Activated CD4-positive, alpha-beta memory T cell treated with anti-CD3 and anti-CD28 coated beads for 36 hours (primary cell): ENCODE measurements at regions not wholly inside any gene's neighbourhood (a gene's known extent, or its start where the extent isn't known, plus 50 kb on each side); places are given as distances from the start of the nearest gene placed in this dataset.

Source experiments
- CTCF ChIA-PET: fragments of 350-600 bp; sonication (Branson Sonifier 250); formaldehyde crosslinking; loops from one replicate; lab custom pipeline; 2021; ENCODE audit warnings: antibody characterized with exemption, inconsistent platforms; lab: Charles Lee
- POLR2A ChIA-PET: fragments of 350-600 bp; sonication (Branson Sonifier 250); formaldehyde crosslinking; loops from one replicate; lab custom pipeline; 2021; ENCODE audit warnings: antibody characterized with exemption; lab: Charles Lee
- DNase-seq: peaks from one replicate; pipeline ENCODE4 v3.0.0-alpha.2; 2020
- H3K27ac Mint-ChIP-seq: one replicate; pipeline ENCODE4 v1.8.0; 2021; ENCODE audit warnings: mixed read lengths
- H3K27me3 Mint-ChIP-seq: one replicate; pipeline ENCODE4 v1.8.0; 2021; ENCODE audit warnings: mixed read lengths
- H3K36me3 Mint-ChIP-seq: one replicate; pipeline ENCODE4 v1.8.0; 2021; ENCODE audit warnings: mixed read lengths
- H3K4me1 Mint-ChIP-seq: one replicate; pipeline ENCODE4 v1.8.0; 2021; ENCODE audit warnings: low read depth, mixed read lengths
- H3K4me3 Mint-ChIP-seq: one replicate; pipeline ENCODE4 v1.8.0; 2021; ENCODE audit warnings: mild to moderate bottlenecking, mixed read lengths
- H3K9me3 Mint-ChIP-seq: one replicate; pipeline ENCODE4 v1.8.0; 2021; ENCODE audit warnings: mixed read lengths
- intact Hi-C: fragments of 100-400 bp; cut with micrococcal nuclease; formaldehyde crosslinking; loops from one replicate; pipeline ENCODE4 v1.15.1; 2023

- H3K9me3 Mint-ChIP-seq: no peaks in the 10 kb centered on the region
- no peak overlapping the region for H3K4me3 Mint-ChIP-seq
- no peak overlapping the region for H3K27ac Mint-ChIP-seq
- DNase-seq: no peak
- no peaks in the 10 kb centered on the region for H3K36me3 Mint-ChIP-seq
- peaks cover 11% of the 10 kb centered on the region for H3K27me3 Mint-ChIP-seq
- ChIA-PET CTCF (interaction anchor here (1.1 to 5.7 kb wide), 6 partner anchors 8 to 431 kb away, joined by 3 to 40 read pairs (median 6); no protein-coding TSS in a partner anchor), POLR2A (no interaction called here)
- intact Hi-C loops: no loop called here
- peaks cover 16% of the 10 kb centered on the region for H3K4me1 Mint-ChIP-seq
These were observed 55.2 kb upstream of the SYT13 start for GRCh38 chr11:45341372-45341771.

- no peaks in the 10 kb centered on the region for H3K36me3 Mint-ChIP-seq
- peaks cover 11% of the 10 kb centered on the region for H3K27me3 Mint-ChIP-seq
- intact Hi-C loops: loop anchor here (1.0 kb wide), 3 partner anchors 15 to 431 kb away; no protein-coding TSS in a partner anchor
- H3K4me1 Mint-ChIP-seq: peaks cover 16% of the 10 kb centered on the region
- peak; percentile 95 for DNase-seq
- H3K4me3 Mint-ChIP-seq: peak overlapping the region; percentile 62
- POLR2A ChIA-PET: no interaction called here
- CTCF ChIA-PET: interaction anchor here (0.7 to 5.7 kb wide), 16 partner anchors 9 to 432 kb away, joined by 3 to 40 read pairs (median 4); no protein-coding TSS in a partner anchor
- H3K27ac Mint-ChIP-seq: no peak overlapping the region
- no peaks in the 10 kb centered on the region for H3K9me3 Mint-ChIP-seq
These were observed 53.8 kb upstream of the SYT13 start for GRCh38 chr11:45339729-45340519.

- H3K27ac Mint-ChIP-seq: no peak overlapping the region
- CTCF ChIA-PET: interaction anchor here (2.4 to 5.7 kb wide), 3 partner anchors 12 to 434 kb away, joined by 12 to 40 read pairs (median 15); no protein-coding TSS in a partner anchor
- no peak overlapping the region for H3K4me3 Mint-ChIP-seq
- no peaks in the 10 kb centered on the region for H3K9me3 Mint-ChIP-seq
- intact Hi-C loops: no loop called here
- H3K36me3 Mint-ChIP-seq: no peaks in the 10 kb centered on the region
- no peak for DNase-seq
- H3K4me1 Mint-ChIP-seq: peaks cover 16% of the 10 kb centered on the region
- POLR2A ChIA-PET: no interaction called here
- H3K27me3 Mint-ChIP-seq: peaks cover 3% of the 10 kb centered on the region
These were observed 51.6 kb upstream of the SYT13 start for GRCh38 chr11:45337583-45338360.

GRCh38 chr11:45336136-45336535 lies 50.0 kb upstream of the SYT13 start:
- no peak for DNase-seq
- peaks cover 3% of the 10 kb centered on the region for H3K27me3 Mint-ChIP-seq
- no peak overlapping the region for H3K4me3 Mint-ChIP-seq
- ChIA-PET POLR2A (no interaction called here), CTCF (interaction anchor here (0.8 to 1.5 kb wide), 4 partner anchors 222 to 436 kb away, joined by 3 to 6 read pairs (median 4); no protein-coding TSS in a partner anchor)
- H3K27ac Mint-ChIP-seq: no peak overlapping the region
- no peaks in the 10 kb centered on the region for H3K36me3 Mint-ChIP-seq
- H3K4me1 Mint-ChIP-seq: peaks cover 16% of the 10 kb centered on the region
- no peaks in the 10 kb centered on the region for H3K9me3 Mint-ChIP-seq
- intact Hi-C loops: no loop called here
